BJ (cell line): ENCODE measurements at regions not wholly inside any gene's neighbourhood (a gene's known extent, or its start where the extent isn't known, plus 50 kb on each side); places are given as distances from the start of the nearest gene placed in this dataset.

Experiments used
- CTCF ChIA-PET: fragments of 350-600 bp; formaldehyde crosslinking; extraction: SDS; loops from one replicate; lab custom pipeline; 2021; ENCODE audit warnings: antibody characterized with exemption, inconsistent platforms; lab: Yijun Ruan, JAX
- POLR2A ChIA-PET: fragments of 300-600 bp; sonication (Branson Sonifier 250); formaldehyde crosslinking; extraction: SDS; loops from one replicate; lab custom pipeline; 2021; ENCODE audit warnings: antibody characterized with exemption; lab: Charles Lee
- DNase-seq: peaks from one replicate; pipeline ENCODE4 v3.0.0-alpha.2; 2011; ENCODE audit warnings: low read depth
- H3K27me3 ChIP-seq: 2 replicates; pipeline ENCODE4 v1.6.0; 2011; ENCODE audit warnings: low read length; ENCODE audit not compliant: control insufficient read depth, insufficient read depth
- H3K36me3 ChIP-seq: 2 replicates; pipeline ENCODE4 v1.5.1; 2011; ENCODE audit warnings: low read length; ENCODE audit not compliant: control insufficient read depth, insufficient read depth
- H3K4me3 ChIP-seq: 2 replicates; pipeline ENCODE4 v1.5.1; 2011; ENCODE audit warnings: low read depth, mild to moderate bottlenecking, control low read depth, low read length
- TF ChIP-seq, protein P1 (sequence below): IDR thresholded peaks from 2 replicates; pipeline ENCODE4 v1.5.1; 2011; ENCODE audit warnings: low read depth, mild to moderate bottlenecking, control low read depth, inconsistent platforms, low read length, moderate library complexity; ENCODE audit not compliant: insufficient read depth

- POLR2A ChIA-PET = no interaction called here
- DNase-seq = no peak
- CTCF ChIA-PET = interaction anchor here (1.3 kb wide), 1 partner anchor 21 kb away, joined by 3 read pairs; no protein-coding TSS in a partner anchor
Observed at GRCh38 chr12:91901381-91902074, 244.1 kb downstream of the BTG1 start.

DNA sequence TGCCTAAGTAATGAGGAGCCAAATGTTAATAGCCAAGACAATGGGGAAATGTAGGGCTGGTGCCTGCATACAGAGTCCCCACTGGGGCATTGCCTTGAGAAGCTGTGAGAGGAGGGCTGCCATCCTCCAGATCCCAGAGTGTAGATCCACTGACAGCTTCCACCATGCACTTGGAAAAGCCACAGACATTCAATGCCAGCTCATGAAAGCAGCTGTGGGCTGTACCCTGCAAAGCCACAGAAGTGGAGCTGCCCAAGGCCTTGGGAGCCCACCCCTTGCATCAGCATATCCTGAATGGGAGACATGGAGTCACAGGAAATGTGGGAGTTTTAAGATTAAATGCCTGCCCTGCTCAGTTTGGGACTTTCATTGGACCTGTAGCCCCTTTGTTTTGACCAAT is 244.7 kb downstream of the BTG1 start:
- CTCF ChIA-PET = no interaction called here
- TF ChIP-seq, protein P1, sequence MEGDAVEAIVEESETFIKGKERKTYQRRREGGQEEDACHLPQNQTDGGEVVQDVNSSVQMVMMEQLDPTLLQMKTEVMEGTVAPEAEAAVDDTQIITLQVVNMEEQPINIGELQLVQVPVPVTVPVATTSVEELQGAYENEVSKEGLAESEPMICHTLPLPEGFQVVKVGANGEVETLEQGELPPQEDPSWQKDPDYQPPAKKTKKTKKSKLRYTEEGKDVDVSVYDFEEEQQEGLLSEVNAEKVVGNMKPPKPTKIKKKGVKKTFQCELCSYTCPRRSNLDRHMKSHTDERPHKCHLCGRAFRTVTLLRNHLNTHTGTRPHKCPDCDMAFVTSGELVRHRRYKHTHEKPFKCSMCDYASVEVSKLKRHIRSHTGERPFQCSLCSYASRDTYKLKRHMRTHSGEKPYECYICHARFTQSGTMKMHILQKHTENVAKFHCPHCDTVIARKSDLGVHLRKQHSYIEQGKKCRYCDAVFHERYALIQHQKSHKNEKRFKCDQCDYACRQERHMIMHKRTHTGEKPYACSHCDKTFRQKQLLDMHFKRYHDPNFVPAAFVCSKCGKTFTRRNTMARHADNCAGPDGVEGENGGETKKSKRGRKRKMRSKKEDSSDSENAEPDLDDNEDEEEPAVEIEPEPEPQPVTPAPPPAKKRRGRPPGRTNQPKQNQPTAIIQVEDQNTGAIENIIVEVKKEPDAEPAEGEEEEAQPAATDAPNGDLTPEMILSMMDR = no peak

More at GRCh38 chr12:91901381-91902074, 244.1 kb downstream of the BTG1 start:
- H3K4me3 ChIP-seq = no peak overlapping the region
- H3K27me3 ChIP-seq = no peaks in the 10 kb centered on the region
- no peaks in the 10 kb centered on the region for H3K36me3 ChIP-seq
- TF ChIP-seq, protein P1 = no peak

GRCh38 chr12:91899056-91899455 is 246.6 kb downstream of the BTG1 start:
- ChIA-PET POLR2A (no interaction called here), CTCF (no interaction called here)

More for the DNA sequence above, 244.7 kb downstream of the BTG1 start:
- H3K4me3 ChIP-seq = no peak overlapping the region
- POLR2A ChIA-PET = no interaction called here
- H3K27me3 ChIP-seq = no peaks in the 10 kb centered on the region
- DNase-seq = no peak
- H3K36me3 ChIP-seq = no peaks in the 10 kb centered on the region

DNA sequence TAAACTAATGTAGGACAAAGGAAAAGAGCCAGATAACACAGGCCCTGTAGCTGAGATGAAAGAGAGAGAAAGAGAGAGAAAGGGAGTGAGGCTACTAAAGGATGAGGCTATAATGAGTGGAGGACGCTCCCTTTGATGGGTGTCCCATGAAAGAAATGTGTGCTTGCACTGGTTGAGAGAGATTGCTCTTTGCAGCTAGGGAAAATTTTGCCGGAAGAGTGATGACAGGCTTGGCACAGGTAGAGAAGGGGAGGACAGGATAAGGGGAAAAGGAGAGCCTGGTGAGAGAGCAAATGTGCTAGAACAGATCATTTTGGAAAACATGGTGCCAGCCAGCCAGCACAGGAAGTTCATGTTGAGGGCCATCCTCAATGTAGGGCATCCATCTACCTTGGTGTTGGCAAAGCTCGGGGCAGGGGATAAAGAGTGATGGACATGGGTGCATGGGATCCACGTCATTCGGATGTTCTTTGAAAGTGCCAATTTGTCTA is 248.6 kb downstream of the BTG1 start:
- no peaks in the 10 kb centered on the region for H3K36me3 ChIP-seq
- ChIA-PET POLR2A (no interaction called here), CTCF (no interaction called here)
- H3K4me3 ChIP-seq = no peak overlapping the region
- TF ChIP-seq, protein P1 = no peak
- no peak for DNase-seq
- H3K27me3 ChIP-seq = no peaks in the 10 kb centered on the region

More at GRCh38 chr12:91899056-91899455, 246.6 kb downstream of the BTG1 start:
- H3K36me3 ChIP-seq = no peaks in the 10 kb centered on the region
- no peak overlapping the region for H3K4me3 ChIP-seq
- H3K27me3 ChIP-seq = no peaks in the 10 kb centered on the region
- DNase-seq = no peak
- TF ChIP-seq, protein P1 = no peak

DNA sequence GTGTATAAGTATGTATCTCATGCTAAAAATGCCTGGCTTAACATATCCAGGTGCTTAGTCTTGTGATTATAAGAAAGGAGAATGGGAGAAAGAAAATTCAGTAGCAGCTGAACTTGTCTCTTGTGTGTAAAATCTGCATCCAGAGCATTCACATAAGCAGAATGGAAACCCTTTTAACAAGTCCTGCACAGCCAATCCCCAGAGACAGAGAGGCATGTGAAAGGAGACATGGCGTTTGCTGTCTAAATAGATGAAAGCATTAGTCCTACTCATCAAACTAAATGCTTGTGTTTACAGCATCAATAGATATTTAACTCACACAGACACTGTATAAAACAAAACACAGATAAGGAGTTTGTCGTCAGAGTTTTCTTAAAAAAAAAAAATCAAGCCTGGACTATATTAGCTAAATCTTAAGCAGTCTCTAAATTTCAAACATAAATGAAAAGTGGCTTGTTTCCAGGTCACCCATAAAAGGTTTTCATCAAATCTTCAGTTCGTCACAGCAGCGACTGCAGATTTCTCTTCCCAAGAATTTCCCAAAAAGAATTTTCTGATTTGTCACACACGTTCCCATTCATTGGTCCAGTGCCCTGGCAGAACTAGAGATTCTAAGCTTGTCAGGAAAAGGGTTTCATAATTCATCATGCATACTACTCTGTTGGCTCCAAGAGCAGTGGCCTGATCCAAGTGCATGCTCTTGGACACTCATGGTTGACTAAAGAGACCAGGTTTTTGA is 249.2 kb downstream of the BTG1 start:
- no peak for DNase-seq
- no peaks in the 10 kb centered on the region for H3K36me3 ChIP-seq
- TF ChIP-seq, protein P1 = no peak

More for the DNA sequence above, 249.2 kb downstream of the BTG1 start:
- Histone ChIP-seq H3K4me3 (no peak overlapping the region), H3K27me3 (no peaks in the 10 kb centered on the region)
- CTCF ChIA-PET = interaction anchor here (0.6 kb wide), 1 partner anchor 1202 kb away, joined by 3 read pairs; no protein-coding TSS in a partner anchor
- POLR2A ChIA-PET = no interaction called here
